Activated CD4-positive, alpha-beta T cell treated with anti-CD3 and anti-CD28 coated beads, Interleukin-2, amount 10 ng/mL, durations not matched to agents 7 days and 5 days (primary cell): ENCODE measurements at regions not wholly inside any gene's neighbourhood (a gene's known extent, or its start where the extent isn't known, plus 50 kb on each side); places are given as distances from the start of the nearest gene placed in this dataset.
"Not testable (repeated sequence)": the region's sequence is repeated elsewhere in the genome, so short reads cannot be mapped to it uniquely, and the experiment has no call there.

ENCODE experiments used
- CTCF ChIA-PET: fragments of 350-600 bp; sonication (Branson Sonifier 250); formaldehyde crosslinking; loops from one replicate; lab custom pipeline; 2021; ENCODE audit warnings: antibody characterized with exemption; lab: Charles Lee
- POLR2A ChIA-PET: fragments of 350-600 bp; sonication (Branson Sonifier 250); formaldehyde crosslinking; loops from one replicate; lab custom pipeline; 2021; ENCODE audit warnings: antibody characterized with exemption; lab: Charles Lee
- DNase-seq: peaks from one replicate; pipeline ENCODE4 v3.0.0-alpha.2; 2020
- H3K27ac Mint-ChIP-seq: one replicate; pipeline ENCODE4 v1.8.0; 2021; ENCODE audit warnings: mild to moderate bottlenecking, moderate library complexity, mixed read lengths
- H3K27me3 Mint-ChIP-seq: one replicate; pipeline ENCODE4 v1.8.0; 2021; ENCODE audit warnings: mixed read lengths
- H3K36me3 Mint-ChIP-seq: one replicate; pipeline ENCODE4 v1.8.0; 2021; ENCODE audit warnings: low read depth, mixed read lengths
- H3K4me1 Mint-ChIP-seq: one replicate; pipeline ENCODE4 v1.8.0; 2021; ENCODE audit warnings: mixed read lengths
- H3K4me3 Mint-ChIP-seq: one replicate; pipeline ENCODE4 v1.8.0; 2021; ENCODE audit warnings: mild to moderate bottlenecking, moderate library complexity, mixed read lengths
- H3K9me3 Mint-ChIP-seq: one replicate; pipeline ENCODE4 v1.8.0; 2021; ENCODE audit warnings: mixed read lengths

DNA sequence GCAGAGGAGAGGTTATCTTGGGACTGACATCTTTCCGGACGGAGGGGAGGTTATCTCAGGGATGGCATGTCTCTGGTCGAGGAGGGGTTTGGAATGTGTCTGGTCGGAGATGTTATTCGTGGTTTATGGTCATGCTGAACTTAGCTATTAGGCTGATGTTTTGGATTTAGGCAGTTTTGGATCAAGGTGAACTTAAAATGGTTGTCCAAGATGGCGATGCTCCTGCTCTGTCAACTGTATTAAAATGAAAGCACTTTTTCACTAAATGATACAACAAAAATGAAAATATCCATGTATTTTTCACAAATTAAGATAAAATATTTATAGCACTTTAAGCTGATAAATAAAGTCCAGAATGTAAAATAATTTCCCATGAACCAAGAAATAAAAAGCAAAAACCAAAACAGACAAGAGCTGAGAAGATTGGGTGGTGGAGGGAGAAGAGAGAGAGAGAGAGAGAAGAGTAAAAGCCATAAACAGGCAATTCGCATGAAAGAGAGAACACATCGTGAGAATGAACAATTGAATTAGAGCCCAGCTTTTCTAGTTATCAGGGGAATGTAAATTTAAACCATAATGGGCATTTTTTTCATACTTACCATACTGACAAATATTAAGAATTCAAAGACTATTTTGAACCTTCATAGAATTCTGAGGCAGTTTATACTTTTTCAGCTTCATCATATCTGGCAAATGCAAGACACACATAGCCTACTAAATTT, 2236.0 kb upstream of the AGA start:
- ChIA-PET CTCF (no interaction called here), POLR2A (no interaction called here)
- Mint-ChIP-seq H3K36me3 (no peaks in the 10 kb centered on the region), H3K9me3 (peaks cover 17% of the 10 kb centered on the region), H3K4me3 (no peak overlapping the region), H3K4me1 (no peaks in the 10 kb centered on the region), H3K27ac (no peak overlapping the region), H3K27me3 (no peaks in the 10 kb centered on the region)
- DNase-seq, result no peak

DNA sequence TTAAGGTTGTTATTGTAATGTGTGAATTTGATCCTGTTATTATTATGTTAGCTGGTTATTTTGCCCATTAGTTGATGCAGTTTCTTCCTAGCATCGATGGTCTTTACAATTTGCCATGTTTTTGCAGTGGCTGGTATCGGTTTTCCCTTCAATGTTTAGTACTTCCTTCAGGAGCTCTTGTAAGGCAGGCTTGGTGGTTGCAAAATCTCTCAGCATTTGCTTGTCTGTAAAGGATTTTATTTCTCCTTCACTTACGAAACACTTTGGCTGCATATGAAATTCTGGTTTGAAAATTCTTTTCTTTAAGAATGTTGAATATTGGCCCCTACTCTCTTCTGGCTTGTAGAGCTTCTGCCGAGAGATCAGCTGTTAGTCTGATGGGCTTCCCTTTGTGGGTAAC, 2241.4 kb upstream of the AGA start:
- H3K4me1 Mint-ChIP-seq, H3K4me3 Mint-ChIP-seq, H3K27ac Mint-ChIP-seq, H3K36me3 Mint-ChIP-seq, CTCF ChIA-PET, H3K27me3 Mint-ChIP-seq, POLR2A ChIA-PET, DNase-seq: not testable (repeated sequence)
- H3K9me3 Mint-ChIP-seq, result peaks cover 12% of the 10 kb centered on the region

DNA sequence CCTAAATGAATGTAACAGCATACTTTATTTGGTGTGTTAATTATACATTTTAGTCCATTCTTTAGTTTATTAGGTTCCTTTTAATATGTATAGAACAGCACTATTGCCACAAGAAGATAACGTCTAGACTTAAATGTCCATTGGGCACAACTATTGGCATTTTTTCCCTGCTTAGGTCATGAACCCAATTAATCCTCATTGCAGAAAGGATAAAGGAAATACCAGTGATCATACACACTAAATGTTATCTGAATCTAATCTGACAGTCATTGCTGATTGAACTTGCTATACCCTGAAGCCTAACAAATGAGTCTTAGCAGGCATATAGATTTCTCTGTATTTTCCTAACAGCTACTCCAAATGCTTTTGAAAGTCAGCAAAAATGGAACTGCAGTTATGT, 2250.0 kb upstream of the AGA start:
- Mint-ChIP-seq H3K4me1 (no peaks in the 10 kb centered on the region), H3K9me3 (no peaks in the 10 kb centered on the region), H3K27ac (no peak overlapping the region), H3K27me3 (no peaks in the 10 kb centered on the region), H3K4me3 (no peak overlapping the region), H3K36me3 (no peaks in the 10 kb centered on the region)
- ChIA-PET POLR2A (no interaction called here), CTCF (no interaction called here)
- DNase-seq, result no peak

DNA sequence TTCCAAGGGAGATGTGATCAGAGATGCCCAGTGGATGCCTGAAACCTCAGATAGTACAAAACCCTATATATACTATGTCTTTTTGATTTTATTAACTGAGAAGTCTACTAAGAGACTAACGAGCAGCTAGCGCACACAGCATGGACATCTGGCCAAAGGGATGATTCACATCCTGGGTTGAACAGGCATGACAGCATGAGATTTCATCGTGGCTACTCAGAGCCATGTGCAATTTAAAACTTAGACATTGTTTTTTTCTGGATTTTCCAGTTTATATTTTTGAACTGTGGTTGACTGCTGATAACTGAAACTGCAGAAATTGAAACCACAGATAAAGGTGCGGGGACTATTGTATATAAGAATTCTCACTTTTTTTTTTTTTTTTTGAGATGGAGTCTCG, 2252.9 kb upstream of the AGA start:
- Mint-ChIP-seq H3K36me3 (no peaks in the 10 kb centered on the region), H3K27me3 (no peaks in the 10 kb centered on the region), H3K9me3 (no peaks in the 10 kb centered on the region), H3K4me3 (no peak overlapping the region), H3K4me1 (no peaks in the 10 kb centered on the region), H3K27ac (no peak overlapping the region)
- CTCF ChIA-PET, result no interaction called here
- POLR2A ChIA-PET, result no interaction called here
- no peak for DNase-seq

DNA sequence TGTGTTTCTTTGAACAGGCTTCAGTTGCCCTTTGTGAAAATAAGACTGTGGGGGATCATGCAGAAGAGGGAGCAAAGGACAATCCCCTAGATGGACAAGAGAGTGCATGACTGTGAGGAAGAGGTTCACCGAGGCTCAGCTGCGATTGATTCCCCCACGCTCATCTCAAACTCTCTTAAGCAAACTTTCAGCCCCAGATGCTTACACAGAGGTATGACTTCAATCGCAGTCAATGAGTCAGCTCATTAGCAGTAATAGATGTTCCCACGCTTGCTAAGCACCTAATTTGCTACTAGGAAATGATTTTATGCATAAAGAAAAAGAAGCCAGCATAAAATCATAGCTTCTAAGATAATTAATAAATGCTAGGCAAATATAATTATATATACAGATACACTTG, 2256.1 kb upstream of the AGA start:
- ChIA-PET POLR2A (no interaction called here), CTCF (no interaction called here)
- H3K36me3 Mint-ChIP-seq, result no peaks in the 10 kb centered on the region
- H3K9me3 Mint-ChIP-seq, result no peaks in the 10 kb centered on the region
- H3K4me1 Mint-ChIP-seq, result no peaks in the 10 kb centered on the region
- no peaks in the 10 kb centered on the region for H3K27me3 Mint-ChIP-seq
- no peak for DNase-seq
- no peak overlapping the region for H3K4me3 Mint-ChIP-seq
- H3K27ac Mint-ChIP-seq, result no peak overlapping the region

DNA sequence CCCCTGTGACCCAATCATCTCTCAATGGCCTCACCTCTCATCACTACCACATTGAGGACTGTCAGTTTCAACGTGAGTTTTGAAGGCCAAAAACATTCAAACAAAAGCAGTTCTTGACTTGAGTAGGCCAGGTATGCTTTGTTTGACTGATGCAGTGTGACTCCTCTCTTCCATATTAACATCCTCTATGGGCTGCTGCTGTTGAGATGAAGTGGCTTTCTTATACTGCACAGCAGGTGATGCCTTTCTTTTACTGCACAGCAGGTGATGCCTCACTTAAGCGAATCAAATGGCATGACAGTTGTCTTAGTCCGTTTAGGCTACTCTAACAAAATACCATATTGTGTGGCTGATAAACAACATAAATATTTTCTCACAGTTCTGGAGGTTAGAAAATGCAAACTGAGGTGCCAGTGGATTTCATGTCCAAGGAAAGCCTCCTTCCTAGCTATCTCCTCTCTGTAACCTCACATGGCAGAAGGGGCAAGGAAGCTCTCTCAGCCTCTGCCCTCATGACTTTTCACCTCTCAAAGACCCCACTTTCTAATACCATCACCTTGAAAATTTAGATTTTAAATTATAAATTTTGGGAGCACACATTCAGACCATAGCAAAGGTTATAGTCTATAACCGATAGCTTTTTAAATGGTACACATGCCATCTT, 2267.9 kb upstream of the AGA start:
- DNase-seq, result no peak
- CTCF ChIA-PET, result no interaction called here
- no peaks in the 10 kb centered on the region for H3K36me3 Mint-ChIP-seq

DNA sequence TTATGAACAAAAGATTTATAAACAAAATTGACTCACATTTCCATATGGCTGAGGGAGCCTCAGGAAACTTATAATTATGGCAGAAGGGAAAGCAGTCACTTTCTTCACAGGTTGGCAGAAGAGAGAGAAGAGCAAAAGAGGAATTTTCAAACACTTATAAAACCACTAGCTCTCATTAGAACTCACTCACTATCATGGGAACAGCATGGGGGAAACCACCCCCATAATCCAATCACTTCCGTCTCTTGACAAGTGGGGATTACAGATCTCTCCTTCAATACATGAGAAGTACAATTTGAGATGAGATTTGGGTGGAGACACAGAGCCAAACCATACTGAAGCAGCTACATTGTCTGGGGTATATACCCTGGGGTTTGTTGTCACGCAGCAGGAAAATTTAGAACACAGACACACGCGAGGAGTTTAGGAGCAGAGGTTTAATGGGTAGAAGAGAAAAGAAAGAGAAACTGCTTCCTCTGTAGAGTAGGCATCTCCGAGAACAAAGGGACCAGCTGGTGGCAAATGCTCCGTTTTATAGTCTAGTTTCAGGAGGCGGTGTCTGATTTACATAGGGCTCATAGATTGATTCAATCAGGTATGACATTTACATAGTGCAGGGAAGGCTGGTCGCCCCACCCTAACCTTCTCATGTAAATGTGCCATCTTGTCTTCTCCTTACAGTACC, 2277.7 kb upstream of the AGA start:
- H3K27ac Mint-ChIP-seq, result no peak overlapping the region
- no peak overlapping the region for H3K4me3 Mint-ChIP-seq
- DNase-seq, result no peak
- POLR2A ChIA-PET, result no interaction called here
- H3K4me1 Mint-ChIP-seq, result no peaks in the 10 kb centered on the region
- CTCF ChIA-PET, result no interaction called here
- H3K9me3 Mint-ChIP-seq, result peaks cover 6% of the 10 kb centered on the region
- H3K27me3 Mint-ChIP-seq, result no peaks in the 10 kb centered on the region
- no peaks in the 10 kb centered on the region for H3K36me3 Mint-ChIP-seq

More for the DNA sequence above, 2267.9 kb upstream of the AGA start:
- peaks cover 5% of the 10 kb centered on the region for H3K9me3 Mint-ChIP-seq
- H3K4me1 Mint-ChIP-seq, result no peaks in the 10 kb centered on the region
- no peak overlapping the region for H3K27ac Mint-ChIP-seq
- H3K4me3 Mint-ChIP-seq, result no peak overlapping the region
- H3K27me3 Mint-ChIP-seq, result no peaks in the 10 kb centered on the region
- POLR2A ChIA-PET, result no interaction called here

DNA sequence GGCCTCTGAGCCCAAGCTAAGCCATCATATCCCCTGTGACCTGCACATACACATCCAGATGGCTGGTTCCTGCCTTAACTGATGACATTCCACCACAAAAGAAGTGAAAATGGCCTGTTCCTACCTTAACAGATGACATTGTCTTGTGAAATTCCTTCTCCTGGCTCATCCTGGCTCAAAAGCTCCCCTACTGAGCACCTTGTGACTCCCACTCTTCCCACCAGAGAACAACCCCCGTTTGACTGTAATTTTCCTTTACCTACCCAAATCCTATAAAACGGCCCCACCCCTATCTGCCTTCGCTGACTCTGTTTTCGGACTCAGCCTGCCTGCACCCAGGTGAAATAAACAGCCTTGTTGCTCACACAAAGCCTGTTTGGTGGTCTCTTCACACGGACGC, 2284.3 kb upstream of the AGA start:
- H3K4me1 Mint-ChIP-seq, H3K27ac Mint-ChIP-seq, H3K36me3 Mint-ChIP-seq, DNase-seq, POLR2A ChIA-PET, H3K27me3 Mint-ChIP-seq, H3K4me3 Mint-ChIP-seq, CTCF ChIA-PET: not testable (repeated sequence)
- peaks cover 11% of the 10 kb centered on the region for H3K9me3 Mint-ChIP-seq

DNA sequence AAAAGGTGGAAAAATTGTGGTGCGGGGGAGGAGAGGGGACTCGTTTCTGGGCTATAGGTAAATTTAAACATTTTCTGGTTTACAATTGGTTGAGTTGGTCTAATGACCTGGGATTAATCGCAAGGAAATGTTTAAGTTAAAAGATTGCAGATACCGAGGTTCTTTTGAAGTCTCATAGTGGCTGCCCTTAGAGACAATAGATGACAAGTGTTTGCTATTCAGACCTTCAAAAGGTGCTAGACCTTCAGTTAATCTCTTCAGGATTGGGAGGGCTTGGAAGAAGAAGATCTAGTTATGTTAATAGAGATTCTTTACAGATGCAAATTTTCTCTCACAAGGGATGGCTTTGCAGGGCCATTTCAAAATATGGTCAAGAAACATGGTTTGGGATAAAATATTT, 2286.1 kb upstream of the AGA start:
- H3K27ac Mint-ChIP-seq, result no peak overlapping the region
- H3K4me3 Mint-ChIP-seq, result no peak overlapping the region
- H3K9me3 Mint-ChIP-seq, result peaks cover 5% of the 10 kb centered on the region
- no peaks in the 10 kb centered on the region for H3K36me3 Mint-ChIP-seq
- no peak for DNase-seq
- CTCF ChIA-PET, result no interaction called here
- POLR2A ChIA-PET, result no interaction called here
- no peaks in the 10 kb centered on the region for H3K4me1 Mint-ChIP-seq
- H3K27me3 Mint-ChIP-seq, result no peaks in the 10 kb centered on the region

DNA sequence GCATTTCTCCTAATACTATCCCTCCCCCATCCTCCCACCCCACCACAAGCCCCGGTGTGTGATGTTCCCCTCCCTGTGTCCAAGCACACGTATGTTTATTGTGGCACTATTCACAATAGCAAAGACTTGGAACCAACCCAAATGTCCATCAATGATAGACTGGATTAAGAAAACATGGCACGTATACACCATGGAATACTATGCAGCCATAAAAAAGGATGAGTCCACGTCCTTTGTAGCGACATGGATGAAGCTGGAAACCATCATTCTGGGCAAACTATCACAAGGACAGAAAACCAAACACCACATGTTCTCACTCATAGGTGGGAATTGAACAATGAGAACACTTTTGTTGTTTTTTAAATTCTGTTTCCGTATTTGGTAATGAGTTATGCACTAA, 2294.6 kb upstream of the AGA start:
- H3K4me3 Mint-ChIP-seq, H3K4me1 Mint-ChIP-seq, H3K27me3 Mint-ChIP-seq, POLR2A ChIA-PET, CTCF ChIA-PET, H3K36me3 Mint-ChIP-seq, DNase-seq, H3K27ac Mint-ChIP-seq: not testable (repeated sequence)
- peaks cover 12% of the 10 kb centered on the region for H3K9me3 Mint-ChIP-seq

DNA sequence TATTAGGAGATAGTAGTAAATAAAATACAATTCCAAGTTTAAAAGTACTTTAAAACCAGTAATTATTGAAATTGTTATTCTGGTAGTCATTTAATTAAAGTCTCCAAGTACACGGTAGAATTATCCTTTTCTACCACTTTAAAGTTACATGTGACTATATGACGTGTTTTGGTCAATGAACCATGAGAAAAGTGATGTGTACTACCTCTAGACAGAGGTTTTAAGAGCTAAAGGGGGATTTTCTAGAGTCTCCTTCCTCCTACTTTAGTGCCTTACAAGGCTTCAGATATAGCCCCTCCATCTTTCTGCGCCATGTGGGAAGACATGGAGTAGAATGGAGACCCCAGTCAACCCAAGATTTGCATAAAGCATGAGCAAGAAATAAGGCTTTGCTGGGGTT, 2296.6 kb upstream of the AGA start:
- Mint-ChIP-seq H3K27ac (no peak overlapping the region), H3K27me3 (no peaks in the 10 kb centered on the region), H3K36me3 (no peaks in the 10 kb centered on the region), H3K9me3 (peaks cover 12% of the 10 kb centered on the region), H3K4me1 (no peaks in the 10 kb centered on the region), H3K4me3 (no peak overlapping the region)
- ChIA-PET CTCF (no interaction called here), POLR2A (no interaction called here)
- DNase-seq, result no peak

DNA sequence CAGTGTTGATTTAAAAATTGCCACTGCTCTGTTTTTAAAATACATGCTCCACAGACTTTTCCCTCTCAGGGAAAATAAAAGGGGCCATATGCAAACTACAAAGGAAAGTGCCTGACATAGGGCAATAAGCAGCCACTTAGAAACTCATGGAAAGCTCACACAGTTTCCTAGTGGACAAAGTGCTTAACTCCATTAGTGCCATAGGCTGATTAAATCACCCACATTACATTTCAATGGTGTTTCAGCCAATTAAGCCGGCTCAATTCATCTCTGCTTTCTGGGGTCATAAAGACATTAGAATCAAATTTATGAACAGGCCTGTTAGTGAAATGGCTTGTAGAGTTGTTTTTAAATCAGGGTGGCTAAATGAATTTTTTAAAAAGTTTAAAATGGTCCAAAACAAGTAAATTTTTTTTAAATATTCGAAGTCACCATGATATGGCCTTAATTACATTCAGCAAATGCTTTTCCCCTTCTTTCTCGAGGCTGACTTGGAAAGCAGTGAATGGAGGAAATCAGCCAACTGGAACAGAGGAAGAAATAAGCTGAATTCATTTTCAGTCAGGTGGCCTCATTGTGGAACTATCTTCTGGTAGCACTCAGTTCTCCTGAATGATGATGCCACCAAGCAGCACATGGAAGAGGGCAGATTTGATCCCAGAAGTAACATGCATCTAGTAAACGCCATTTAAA, 2305.1 kb upstream of the AGA start:
- CTCF ChIA-PET, result no interaction called here

DNA sequence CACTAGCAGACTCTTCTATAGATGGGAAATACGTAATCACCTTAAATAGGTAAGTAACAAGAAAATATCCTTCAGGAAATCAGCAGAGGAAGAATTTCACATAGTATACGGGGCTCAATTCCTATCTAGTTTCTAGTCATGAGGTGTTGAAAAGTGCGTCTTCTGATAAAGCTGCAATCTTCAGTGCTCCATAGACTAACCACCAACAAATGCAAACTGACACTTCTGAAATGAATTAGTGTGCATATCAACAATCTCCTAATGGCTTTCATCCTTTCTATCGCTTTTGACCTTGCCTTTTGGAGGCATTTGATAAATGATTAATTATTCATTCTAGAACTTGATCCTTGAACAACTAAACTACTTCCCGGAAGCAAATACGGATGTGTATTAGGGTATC, 2306.6 kb upstream of the AGA start:
- Mint-ChIP-seq H3K27me3 (no peaks in the 10 kb centered on the region), H3K4me1 (no peaks in the 10 kb centered on the region), H3K4me3 (no peak overlapping the region), H3K36me3 (no peaks in the 10 kb centered on the region), H3K27ac (no peak overlapping the region), H3K9me3 (peaks cover 6% of the 10 kb centered on the region)
- DNase-seq, result no peak
- ChIA-PET CTCF (no interaction called here), POLR2A (no interaction called here)

More for the DNA sequence above, 2305.1 kb upstream of the AGA start:
- H3K27ac Mint-ChIP-seq, result no peak overlapping the region
- no peaks in the 10 kb centered on the region for H3K36me3 Mint-ChIP-seq
- H3K9me3 Mint-ChIP-seq, result peaks cover 6% of the 10 kb centered on the region
- POLR2A ChIA-PET, result no interaction called here
- no peaks in the 10 kb centered on the region for H3K4me1 Mint-ChIP-seq
- H3K27me3 Mint-ChIP-seq, result no peaks in the 10 kb centered on the region
- no peak for DNase-seq
- no peak overlapping the region for H3K4me3 Mint-ChIP-seq
